Large intestine (tissue), 3 donors: ENCODE measurements at regions not wholly inside any gene's neighbourhood (a gene's known extent, or its start where the extent isn't known, plus 50 kb on each side); places are given as distances from the start of the nearest gene placed in this dataset.
A peak's percentile ranks its signal among the peaks of the same experiment; 100 is the strongest.
"Not testable (repeated sequence)": the region's sequence is repeated elsewhere in the genome, so short reads cannot be mapped to it uniquely, and the experiment has no call there.

Experiments
- DNase-seq, 2 donors: peaks; one replicate each; pipeline versions ENCODE4 v3.0.0 to v3.0.0-alpha.2; 2013
- H3K27ac ChIP-seq: one replicate; pipeline ENCODE4 v1.5.1; 2013; ENCODE audit warnings: low read length
- H3K27me3 ChIP-seq: 2 replicates; pipeline ENCODE4 v1.6.1; 2013; ENCODE audit warnings: low read length; ENCODE audit not compliant: control insufficient read depth, insufficient read depth
- H3K36me3 ChIP-seq: 2 replicates; pipeline ENCODE4 v1.6.1; 2013; ENCODE audit warnings: low read length; ENCODE audit not compliant: control insufficient read depth, insufficient read depth
- H3K4me1 ChIP-seq: one replicate; pipeline ENCODE4 v1.6.1; 2013; ENCODE audit warnings: low read length; ENCODE audit not compliant: control insufficient read depth, insufficient read depth
- H3K4me3 ChIP-seq: one replicate; pipeline ENCODE4 v1.5.1; 2013; ENCODE audit warnings: low read length
- H3K9me3 ChIP-seq: one replicate; pipeline ENCODE4 v1.6.1; 2013; ENCODE audit warnings: mild to moderate bottlenecking, low read depth, low read length, moderate library complexity; ENCODE audit not compliant: control insufficient read depth
- WGBS: methylation state at CpG from one replicate; pipeline ENCODE4 v1.1.5; 2013; ENCODE audit warnings: low lambda C conversion rate; ENCODE audit not compliant: insufficient coverage; 5-methylcytosine and 5-hydroxymethylcytosine counted together

GRCh38 chr17:83009414-83010205 is 69.8 kb upstream of the METRNL start:
- WGBS: no CpG with 5 or more reads among the region's 24 CpGs

DNA sequence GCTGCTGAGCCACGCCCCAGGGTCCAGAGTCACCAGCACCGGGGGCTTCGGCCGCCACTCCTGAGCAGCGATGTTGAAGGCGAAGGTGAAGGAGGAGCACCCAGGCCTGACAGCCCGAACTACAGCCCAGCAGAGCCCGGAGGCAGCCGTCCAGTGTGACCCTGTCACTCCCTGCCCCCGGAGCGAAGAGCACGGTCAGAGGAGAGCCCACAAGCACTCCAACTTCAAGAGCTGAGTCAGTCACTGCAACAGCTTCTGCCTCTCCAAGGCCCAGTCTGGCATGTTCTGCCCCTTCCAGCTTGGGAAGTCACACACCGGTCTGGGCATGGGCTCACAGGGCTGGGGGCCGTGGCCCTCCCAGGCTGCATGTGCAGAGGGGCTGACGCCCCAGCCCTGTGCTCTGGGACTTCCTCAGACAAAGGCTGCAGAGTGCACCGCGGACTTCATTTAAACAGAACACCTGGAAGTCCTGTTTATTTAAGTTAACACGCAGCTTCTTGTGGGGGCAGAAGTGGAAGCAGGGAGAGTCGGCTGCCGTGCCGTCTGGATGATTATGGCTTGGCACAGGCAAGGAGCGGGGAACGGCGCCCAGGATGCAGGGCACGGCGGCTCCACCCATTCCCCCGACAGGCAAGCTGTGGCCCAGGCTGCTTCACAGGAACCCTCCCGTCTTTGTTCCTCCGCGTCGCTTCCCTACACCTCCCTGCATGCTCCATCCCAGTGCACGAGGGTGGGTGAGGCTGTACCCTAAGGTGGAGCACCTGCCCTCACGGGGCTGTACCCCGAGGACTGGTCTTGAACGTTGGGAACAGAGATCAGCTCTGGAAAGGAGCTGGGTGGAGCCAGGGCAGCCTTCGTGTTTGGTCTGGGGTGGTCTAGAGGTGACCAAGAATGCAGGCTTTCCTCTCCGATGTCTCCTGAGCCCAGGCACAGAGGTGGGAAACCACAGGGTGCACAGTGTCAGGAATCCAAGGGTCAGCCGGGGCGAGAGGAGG is 68.9 kb upstream of the METRNL start:
- WGBS: 100% methylated on average over 2 of the region's 39 CpGs
- no peaks in the 10 kb centered on the region for H3K4me1 ChIP-seq
- no peaks in the 10 kb centered on the region for H3K27me3 ChIP-seq
- peaks cover 19% of the 10 kb centered on the region for H3K9me3 ChIP-seq
- H3K36me3 ChIP-seq: no peaks in the 10 kb centered on the region
- H3K27ac ChIP-seq: no peak overlapping the region
- H3K4me3 ChIP-seq: no peak overlapping the region
- no peak for DNase-seq

More at GRCh38 chr17:83009414-83010205, 69.8 kb upstream of the METRNL start:
- Histone ChIP-seq H3K27ac (no peak overlapping the region), H3K4me1 (no peaks in the 10 kb centered on the region), H3K9me3 (peaks cover 22% of the 10 kb centered on the region), H3K27me3 (no peaks in the 10 kb centered on the region), H3K4me3 (no peak overlapping the region), H3K36me3 (no peaks in the 10 kb centered on the region)
- no peak for DNase-seq

- not testable (repeated sequence) for H3K36me3 ChIP-seq, H3K27me3 ChIP-seq, H3K4me1 ChIP-seq, DNase-seq, H3K4me3 ChIP-seq, H3K27ac ChIP-seq
- WGBS: 100% methylated on average over 2 of the region's 19 CpGs
- peaks cover 20% of the 10 kb centered on the region for H3K9me3 ChIP-seq
Measured at GRCh38 chr17:83011676-83012075, 67.7 kb upstream of the METRNL start.

GRCh38 chr17:83012200-83012785 is 67.1 kb upstream of the METRNL start:
- no peaks in the 10 kb centered on the region for H3K4me1 ChIP-seq
- WGBS: 100% methylated on average over 2 of the region's 23 CpGs
- H3K36me3 ChIP-seq: no peaks in the 10 kb centered on the region
- no peak overlapping the region for H3K27ac ChIP-seq
- no peaks in the 10 kb centered on the region for H3K27me3 ChIP-seq
- DNase-seq: no peak
- peaks cover 26% of the 10 kb centered on the region for H3K9me3 ChIP-seq
- no peak overlapping the region for H3K4me3 ChIP-seq

DNA sequence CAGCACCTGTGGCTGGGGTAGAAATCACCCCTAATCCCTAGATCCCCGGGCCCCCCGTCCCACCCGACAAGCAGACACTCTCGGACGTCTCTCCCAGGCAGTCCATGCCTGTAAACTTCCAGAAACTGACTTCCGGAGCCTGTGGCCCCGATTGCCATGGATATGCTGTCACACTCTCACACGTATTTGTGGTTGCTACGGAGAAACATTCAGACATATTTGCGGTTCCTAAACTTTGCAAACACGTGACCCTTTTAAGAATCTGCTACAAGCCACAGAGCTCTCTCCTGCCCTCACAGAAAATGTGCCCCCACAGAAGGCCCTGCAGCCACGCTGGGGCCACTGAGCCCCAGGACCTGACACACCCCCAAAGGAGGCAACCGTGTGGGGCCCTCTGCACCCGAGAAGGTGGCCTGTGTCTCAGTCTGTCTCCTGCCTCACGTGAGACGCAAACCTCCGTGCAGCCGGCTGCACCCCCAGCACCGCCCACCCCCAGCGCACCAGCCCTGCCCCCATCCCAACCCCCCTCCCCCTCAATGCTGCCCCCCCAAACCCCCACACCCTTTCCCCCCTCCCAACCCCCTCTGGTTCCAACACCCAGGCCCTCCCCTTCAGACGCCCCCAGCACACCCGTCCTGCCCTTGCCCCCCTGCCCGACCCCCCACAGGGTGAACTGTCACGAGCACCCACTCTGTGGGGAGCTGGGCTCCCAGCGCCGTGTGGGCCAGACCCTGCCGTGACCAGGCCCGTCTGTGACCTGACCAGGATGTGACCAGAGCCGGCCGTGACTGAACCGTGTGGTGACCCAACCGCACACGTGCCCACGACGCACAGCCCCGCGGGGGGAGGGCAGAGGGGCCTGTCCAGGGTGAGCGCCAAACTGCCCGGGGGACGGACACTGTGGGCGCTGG is 66.3 kb upstream of the METRNL start:
- Histone ChIP-seq H3K4me1 (no peaks in the 10 kb centered on the region), H3K27ac (no peak overlapping the region)
- DNase-seq: peak; percentile 20 to 29

DNA sequence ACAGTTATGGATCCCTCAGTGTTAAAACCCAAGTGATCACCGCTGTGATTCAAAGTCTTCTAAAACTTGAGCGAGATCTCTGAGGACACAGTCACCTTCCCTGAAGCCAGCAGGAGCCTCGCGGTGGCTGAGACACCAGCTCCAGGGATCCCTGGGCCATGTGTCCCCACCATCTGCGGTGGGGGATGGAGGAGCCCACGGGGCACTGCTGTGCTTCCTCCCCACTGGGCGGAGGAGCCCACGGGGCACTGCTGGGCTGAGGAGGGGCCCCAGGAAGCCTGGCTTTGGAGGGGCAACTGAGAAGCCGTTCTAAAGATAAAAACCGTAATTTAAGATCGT is 65.7 kb upstream of the METRNL start:
- Histone ChIP-seq H3K27ac (no peak overlapping the region), H3K27me3 (no peaks in the 10 kb centered on the region), H3K4me3 (no peak overlapping the region), H3K9me3 (peaks cover 29% of the 10 kb centered on the region), H3K36me3 (no peaks in the 10 kb centered on the region), H3K4me1 (no peaks in the 10 kb centered on the region)
- no peak for DNase-seq
- WGBS: 70% methylated on average over 2 of the region's 11 CpGs

More for the DNA sequence above, 66.3 kb upstream of the METRNL start:
- H3K9me3 ChIP-seq: peaks cover 30% of the 10 kb centered on the region
- no peak overlapping the region for H3K4me3 ChIP-seq
- no peaks in the 10 kb centered on the region for H3K27me3 ChIP-seq
- no CpG with 5 or more reads among the region's 41 CpGs for WGBS
- H3K36me3 ChIP-seq: no peaks in the 10 kb centered on the region

- Histone ChIP-seq H3K27ac (no peak overlapping the region), H3K36me3 (no peaks in the 10 kb centered on the region), H3K4me3 (no peak overlapping the region), H3K4me1 (no peaks in the 10 kb centered on the region), H3K9me3 (peaks cover 29% of the 10 kb centered on the region), H3K27me3 (no peaks in the 10 kb centered on the region)
- DNase-seq: no peak
- 73% methylated on average over 3 of the region's 14 CpGs for WGBS
Measured at GRCh38 chr17:83014297-83014696, 65.1 kb upstream of the METRNL start.

GRCh38 chr17:83014940-83015910 is 64.2 kb upstream of the METRNL start:
- WGBS: no CpG with 5 or more reads among the region's 33 CpGs
- no peak for DNase-seq
- Histone ChIP-seq H3K36me3 (no peaks in the 10 kb centered on the region), H3K4me3 (no peak overlapping the region), H3K9me3 (peaks cover 26% of the 10 kb centered on the region), H3K27ac (no peak overlapping the region), H3K4me1 (no peaks in the 10 kb centered on the region), H3K27me3 (no peaks in the 10 kb centered on the region)

- Histone ChIP-seq H3K27me3 (no peaks in the 10 kb centered on the region), H3K4me1 (no peaks in the 10 kb centered on the region), H3K27ac (no peak overlapping the region), H3K4me3 (no peak overlapping the region), H3K9me3 (peaks cover 16% of the 10 kb centered on the region), H3K36me3 (no peaks in the 10 kb centered on the region)
- DNase-seq: no peak
- WGBS: no CpG with 5 or more reads among the region's 23 CpGs
Measured at GRCh38 chr17:83018658-83019193, 60.7 kb upstream of the METRNL start.
